ENCODE measurements at regions not wholly inside any gene's neighbourhood (a gene's known extent, or its start where the extent isn't known, plus 50 kb on each side); places are given as distances from the start of the nearest gene placed in this dataset.

DNA sequence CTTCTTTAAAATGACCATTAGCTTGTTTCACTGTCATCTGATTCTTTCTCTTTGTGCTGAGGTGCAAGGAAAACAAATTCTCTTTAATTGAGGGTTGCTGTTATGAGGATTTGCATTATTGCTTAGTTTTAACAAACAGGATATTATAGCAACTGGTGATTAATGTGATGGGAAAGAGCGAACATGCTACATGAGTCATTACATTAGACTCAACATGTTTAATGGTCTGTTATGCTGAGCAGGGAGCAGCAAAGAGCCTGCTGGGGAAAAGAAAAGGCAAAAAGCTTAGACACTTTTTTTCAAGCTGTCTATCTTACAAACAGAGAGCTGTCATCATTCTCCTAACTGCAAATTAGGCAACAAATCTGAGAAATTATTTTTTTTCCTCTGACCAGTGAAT lies 230.5 kb upstream of the LCORL start:
- DNase-seq, result no peak

DNA sequence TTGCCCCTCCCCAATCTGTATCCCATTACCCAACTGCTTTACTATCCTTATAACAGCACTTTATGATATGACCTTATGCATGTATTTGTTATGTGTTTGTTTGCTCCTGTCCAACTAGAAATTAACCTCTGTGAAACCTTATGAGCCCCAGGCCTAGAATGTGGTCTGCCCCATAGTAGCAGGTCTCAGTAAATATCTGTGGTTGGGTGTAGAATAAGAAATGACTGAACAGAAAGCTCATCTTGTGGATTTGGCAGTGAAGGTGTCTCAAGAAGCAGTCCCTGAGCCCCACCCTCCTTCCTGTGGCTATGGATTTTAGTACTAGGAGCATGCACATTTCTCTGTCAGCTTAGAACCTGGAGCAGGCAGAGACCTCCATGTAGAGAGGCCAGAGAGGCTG lies 229.0 kb upstream of the LCORL start:
- DNase-seq, result no peak

DNA sequence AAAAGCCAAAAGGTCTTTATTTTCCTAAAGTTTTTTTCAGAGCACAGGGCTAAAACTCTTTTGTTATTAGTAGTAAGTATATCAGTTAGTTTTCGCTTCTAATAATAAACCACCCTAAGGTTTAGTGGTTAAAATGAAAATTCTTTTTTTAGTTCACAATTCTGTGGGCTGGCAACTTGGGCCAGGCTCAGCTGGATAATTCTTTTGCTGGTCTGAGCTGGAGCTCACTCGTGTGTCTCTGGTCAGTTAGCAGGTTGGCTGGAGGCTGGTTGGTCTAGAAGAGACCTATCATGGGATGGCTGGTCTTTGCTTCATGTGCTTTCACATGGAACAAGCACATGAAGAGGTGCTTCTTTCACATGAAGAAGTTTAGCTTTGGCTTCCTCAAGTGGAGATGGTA lies 227.1 kb upstream of the LCORL start:
- no peak for DNase-seq

DNA sequence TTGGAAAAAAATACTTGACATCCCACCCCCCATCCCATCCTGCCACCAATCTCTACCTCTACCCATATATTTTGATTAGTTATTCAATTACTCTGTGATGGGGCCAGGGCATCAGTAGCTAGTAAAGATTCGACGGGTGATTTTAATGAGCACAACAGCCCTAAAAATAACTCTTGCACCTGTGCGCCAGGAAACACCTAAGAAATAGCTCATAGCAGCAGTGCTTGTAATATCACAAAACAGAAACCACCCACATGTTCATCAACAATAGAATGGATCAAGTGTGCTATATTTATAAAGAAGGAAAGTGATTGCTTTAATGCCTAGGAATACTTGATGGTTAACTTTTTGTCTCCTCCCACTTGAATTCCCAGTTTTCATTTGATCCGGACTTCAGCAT lies 225.6 kb upstream of the LCORL start:
- DNase-seq, result no peak

DNA sequence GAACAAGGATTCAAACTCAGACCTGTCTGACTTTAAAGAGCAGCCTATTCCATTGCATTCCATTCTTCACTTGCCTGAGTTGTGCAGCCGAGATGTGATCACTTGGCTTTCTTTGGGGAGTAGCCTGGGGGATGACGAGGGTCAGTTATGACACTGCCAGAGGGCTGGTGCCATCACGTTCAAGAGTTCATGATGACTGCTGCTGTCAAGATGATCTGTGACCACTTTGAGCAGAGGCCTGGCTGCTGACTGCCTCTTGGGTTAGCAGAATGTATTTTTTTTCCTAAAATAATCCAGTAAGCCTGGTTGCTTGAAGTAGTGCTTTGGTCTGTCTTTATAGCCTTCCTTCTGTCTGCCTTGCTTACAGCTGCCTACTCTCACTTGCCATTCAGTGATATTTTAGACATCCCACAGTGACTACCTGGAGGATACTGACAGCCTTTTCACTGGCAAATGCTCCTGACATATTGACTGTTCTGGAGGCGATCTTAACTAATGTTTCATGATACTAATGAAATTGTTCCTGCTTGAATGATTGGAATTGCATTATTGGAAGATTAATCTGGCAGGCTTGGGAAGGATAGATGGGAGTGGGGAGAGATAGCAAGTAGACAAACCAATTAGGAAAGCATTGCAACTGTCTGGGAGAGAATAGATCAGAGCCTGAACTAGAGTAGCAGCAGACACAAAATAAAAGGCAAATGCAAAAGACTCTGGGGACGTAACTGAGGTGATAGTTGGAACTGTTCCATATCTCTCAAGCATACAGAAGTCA lies 221.6 kb upstream of the LCORL start:
- no peak for DNase-seq

DNA sequence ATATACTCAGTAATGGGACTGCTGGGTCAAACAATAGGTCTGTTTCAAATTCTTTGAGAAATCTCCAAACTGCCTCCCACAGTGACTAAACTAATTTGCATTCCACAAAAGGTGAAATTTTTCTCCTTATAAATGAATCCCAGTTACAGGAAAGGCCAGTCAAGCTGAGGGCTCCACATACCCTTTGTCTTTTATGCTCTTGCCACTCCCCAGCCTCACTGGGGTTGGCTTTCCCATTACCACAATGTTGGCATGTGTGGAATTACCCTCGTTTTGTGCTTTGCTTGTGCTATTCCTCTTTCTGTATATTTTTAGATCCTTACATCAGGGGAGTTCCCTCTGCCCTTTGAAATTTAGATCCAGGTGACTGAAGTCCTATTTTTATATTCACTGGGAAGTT lies 220.2 kb upstream of the LCORL start:
- no peak for DNase-seq

DNA sequence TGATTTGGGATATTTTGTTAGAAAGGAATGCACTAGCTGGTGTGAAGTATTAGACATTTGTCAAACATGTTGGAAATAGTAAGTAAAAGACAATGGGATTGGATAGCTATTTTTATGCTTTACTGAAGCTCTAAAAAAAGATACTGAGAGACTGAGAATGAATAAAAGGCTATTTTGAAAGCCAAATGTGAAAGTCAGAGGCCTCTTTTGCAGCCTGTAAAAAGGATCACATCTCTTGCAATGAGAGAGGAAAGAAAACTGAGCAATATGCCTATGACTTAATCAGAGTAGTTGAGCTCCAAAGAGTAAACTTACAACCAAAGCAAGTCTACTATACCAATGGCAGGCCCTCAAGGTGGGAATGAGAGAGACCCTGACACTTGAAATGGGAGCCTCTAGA lies 212.6 kb upstream of the LCORL start:
- DNase-seq, result no peak

DNA sequence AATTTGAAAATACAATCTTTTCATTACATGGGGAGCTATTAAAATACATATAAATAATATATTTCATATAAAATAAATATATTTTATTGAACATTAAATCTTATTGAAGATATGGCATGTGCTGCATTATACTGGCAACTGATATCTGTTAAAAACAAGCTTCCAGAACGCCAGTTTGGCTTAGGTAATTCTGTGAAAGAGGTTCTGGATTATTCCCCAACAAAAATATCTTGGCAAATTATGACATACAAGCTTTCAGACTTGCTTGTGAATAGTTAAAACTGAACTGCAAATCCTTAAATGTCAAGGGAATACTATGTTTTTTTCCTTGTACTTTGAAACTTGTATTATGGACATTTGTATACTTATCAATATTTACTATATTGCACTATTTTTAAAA lies 210.2 kb upstream of the LCORL start:
- DNase-seq, result no peak

DNA sequence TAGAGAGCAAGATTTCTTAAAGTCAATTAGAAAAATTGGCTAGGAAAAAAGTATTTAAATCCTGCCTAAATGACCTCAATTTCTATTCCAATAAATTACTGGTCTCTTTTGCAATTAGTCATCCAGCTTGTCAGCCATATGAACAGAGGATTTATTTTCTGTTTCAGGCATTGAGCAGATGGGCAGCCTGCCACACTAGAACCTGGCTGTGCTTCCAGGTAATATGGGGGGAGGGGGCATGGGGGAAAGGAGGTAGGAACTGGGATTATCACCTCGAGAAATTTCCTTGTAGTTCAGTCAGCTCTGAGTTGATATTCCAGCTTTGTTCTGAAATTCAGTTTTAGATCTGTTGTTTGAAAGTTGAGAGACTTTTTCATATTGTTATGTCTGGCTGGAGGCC lies 206.3 kb upstream of the LCORL start:
- DNase-seq, result no peak

DNA sequence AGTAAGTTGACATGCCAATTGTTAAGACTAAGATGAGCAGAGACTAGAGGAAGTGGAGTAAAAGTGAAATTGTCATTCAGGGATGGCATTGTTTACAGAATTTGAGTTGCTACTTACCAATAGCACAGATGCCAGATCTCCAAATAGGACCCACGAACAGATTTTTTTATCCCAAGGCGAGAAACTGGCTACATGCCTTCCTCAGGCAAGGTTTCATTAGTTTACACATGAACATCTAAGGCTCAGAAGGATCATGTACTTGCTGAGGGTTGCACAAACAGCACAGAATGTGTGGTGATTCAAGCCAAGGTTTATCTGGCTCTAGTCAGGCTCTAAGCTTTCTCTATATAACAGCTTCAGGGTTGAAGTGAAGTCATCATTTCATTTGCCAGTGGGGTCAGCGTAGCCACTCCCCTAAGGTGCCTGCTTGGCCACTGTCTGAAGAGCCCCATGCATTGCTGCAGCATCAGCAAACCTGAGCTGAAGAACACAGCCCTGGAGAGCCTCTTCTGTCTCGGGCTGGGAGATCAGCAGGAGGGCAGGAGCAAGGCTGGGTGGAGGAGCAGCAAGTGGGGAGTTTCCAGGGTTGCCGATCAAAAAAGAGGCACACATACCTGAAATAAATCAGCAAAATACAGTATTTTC lies 193.0 kb upstream of the LCORL start:
- DNase-seq, result no peak

DNA sequence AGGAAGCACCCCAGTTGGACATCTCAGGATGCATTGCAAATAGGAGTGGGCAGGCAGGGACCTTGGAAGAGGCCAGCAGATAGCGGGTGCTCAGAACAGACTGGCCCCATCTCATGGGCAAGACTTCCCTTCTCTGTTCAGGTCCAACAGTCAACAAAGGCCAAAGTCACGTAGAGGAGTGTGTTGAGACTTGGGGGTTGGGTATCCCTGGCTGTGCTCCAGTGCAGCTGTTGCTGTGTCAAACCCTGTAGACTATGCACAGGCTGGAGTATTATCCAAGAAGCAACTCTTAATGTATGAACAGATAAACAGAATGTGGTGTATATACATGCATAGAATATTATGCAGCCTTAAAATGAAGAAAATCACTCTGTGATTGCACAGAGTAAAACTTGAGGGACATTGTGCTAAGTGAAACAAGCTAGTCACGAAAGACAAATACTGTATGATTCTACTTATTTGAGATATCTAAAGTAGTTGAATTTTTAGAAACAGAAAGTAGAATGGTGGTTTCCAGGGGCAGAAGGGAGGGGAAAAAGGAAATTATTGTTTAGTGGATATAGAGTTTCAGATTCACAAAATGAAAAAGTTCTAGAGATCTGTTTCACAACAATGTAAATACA lies 192.1 kb upstream of the LCORL start:
- DNase-seq, result no peak

DNA sequence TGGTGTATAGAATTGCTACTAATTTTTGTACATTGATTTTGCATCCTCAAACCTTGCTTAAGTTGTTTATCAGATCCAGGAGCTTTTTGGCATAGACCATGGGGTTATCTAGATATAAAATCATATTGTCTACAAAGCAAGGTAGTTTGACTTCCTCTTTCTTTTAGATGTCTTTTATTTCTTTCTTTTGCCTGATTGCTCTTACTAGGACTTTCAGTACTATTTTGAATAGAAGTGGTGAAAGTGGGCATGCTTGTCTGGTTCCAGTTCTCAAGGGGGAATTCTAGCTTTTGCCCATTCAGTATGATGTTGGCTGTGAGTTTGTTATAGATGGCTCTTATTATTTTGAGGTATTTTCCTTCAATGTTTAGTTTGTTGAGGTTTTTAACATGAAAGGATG lies 187.9 kb upstream of the LCORL start:
- no peak for DNase-seq

DNA sequence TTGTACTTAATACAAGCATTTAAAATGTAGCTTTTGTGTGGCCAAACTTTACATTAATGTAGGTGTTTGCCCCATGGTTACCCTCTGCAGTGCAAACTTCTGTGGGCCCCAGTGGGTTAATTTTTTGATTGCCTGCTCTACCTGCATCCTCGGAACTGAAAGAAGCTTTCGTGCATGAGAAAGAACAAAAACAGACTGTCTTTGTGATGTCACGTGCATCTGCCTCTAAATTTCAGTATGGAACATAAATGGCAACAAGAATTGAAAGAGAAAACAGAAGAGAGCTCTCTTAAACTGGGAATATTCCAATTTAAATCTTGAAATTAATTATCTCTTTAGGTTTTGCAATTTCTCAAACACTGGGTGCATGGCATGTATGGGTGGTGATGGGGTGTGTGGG lies 182.4 kb upstream of the LCORL start:
- no peak for DNase-seq

DNA sequence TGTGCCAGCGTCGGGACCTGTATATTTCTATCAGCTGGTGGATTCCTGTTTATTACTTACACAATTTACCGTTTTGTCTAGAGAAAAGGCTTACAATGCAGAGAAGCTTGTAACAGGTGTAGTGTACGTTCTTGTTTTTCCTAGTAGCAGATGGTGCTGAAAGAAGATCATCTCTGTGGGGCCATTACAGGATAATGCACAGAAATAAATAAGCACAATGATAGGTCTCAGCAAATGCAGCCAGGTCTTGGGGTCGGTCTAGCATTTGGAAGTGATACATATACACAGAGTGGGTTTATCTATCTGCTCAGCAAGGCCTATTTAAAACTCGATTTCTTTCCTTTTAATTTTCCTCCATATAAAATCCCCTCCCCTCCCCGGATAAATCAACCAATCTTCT lies 180.9 kb upstream of the LCORL start:
- DNase-seq, result no peak

DNA sequence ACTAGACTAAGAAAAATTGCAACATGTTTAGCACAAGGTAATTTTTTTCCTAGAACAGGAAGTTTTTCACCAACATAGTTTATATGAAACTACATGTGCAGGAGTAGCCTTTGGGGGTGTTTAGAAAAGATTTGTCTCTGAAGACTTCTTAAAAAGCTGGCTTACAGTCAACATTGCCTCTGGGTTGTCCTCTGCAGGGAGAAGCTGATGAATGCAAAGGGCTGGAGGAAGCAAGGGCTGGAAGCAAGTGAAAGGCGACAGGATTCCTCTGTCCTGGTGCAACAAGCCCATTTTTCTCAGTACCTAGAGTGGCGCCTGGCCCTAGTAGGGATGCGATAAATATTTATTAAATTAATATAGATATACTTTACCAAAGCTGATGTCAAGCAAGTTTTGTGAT lies 180.3 kb upstream of the LCORL start:
- no peak for DNase-seq

DNA sequence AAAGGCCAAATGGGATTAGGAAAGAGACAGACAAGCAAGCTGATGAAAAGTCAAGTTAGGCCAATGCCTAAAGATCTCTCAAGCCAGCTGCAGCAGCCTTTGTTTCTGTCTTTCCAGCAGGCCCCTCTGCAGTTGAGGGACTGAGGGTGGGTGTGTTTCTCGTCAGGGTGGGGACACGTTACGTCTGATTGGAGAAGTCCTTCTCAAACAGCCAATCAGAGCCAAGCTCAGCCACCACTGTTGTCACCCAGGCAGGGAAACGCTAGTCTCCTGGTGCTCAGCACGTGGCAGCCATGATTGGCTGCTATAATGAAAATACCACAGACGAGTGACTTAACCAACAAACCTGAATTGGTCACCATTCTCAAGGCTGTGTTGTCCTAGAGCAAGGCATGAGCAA lies 177.1 kb upstream of the LCORL start:
- DNase-seq, result no peak

DNA sequence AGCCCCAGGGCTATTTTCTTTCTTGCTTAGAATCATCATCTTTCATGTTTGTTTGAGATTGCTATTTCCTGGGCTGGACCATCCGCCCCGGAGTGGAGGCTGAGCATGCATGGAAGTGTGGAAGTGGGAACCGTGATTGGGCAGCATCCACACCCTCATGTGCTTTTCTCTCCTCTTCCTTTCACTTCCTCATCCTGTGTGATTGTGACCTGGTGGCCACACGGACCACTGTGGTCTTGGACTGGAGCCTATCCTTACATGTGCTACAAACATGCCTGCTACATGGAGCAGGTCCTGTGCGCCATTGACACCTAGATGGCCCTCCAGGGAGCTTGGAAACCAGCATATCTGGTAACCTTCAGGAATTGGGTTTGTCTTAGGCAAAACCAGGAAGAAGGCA lies 175.9 kb upstream of the LCORL start:
- DNase-seq, result no peak

DNA sequence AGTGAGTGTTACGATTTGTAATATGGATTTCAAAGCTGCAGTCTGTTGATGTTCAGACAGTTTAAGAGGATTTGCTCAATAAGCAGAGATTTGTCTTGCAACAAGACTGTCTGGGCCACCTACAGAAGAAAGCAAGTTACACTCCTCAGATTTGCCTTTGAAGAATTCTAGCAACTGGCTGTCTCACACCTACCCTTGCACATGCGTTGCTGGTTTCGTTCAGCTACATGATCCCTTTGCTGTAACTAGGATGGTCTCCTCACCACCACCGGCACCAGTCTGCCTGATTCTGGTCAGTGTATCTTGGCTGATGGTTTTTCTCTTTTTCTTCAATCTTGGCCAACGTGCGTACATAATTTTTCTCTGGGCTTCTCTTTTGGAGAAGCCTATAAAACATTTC lies 172.7 kb upstream of the LCORL start:
- DNase-seq, result no peak

DNA sequence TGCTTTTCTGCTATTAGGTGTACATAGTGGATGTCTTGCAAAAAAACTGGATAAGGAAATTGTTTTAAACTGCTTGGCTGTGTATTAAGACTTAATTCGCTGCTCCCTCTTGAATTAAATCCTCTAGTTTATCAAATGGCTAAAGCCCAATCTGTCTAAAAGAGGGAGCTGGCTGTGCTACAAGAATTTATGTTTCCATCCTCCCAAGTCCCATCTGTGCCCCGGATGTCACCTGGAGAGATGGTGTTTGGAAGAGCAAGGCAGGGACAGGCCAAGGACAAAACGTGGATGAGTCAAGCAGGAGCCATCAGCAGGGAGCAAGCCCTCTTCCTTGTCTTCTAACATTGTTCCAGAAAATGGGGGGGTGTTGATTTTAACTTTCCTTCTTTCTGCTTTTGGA lies 171.3 kb upstream of the LCORL start:
- no peak for DNase-seq

DNA sequence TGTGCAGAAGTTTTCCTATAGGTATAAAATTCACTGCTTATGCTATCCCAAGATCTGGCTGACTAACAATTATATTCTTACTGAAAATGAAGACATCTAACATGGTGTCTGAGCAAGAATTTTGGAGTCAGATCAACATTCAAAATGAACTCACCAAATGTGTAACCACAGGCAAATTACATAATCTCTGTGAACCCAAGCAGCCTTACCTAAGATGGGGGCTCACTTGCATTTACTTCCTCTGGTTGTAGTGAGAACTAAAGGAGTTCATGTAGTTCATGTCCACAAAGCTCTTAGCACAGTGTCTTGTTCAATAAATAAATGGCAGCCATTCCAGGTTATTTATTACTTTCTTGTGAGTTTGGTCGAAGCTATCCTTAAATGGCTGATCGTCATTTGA lies 163.9 kb upstream of the LCORL start:
- DNase-seq, result no peak

DNA sequence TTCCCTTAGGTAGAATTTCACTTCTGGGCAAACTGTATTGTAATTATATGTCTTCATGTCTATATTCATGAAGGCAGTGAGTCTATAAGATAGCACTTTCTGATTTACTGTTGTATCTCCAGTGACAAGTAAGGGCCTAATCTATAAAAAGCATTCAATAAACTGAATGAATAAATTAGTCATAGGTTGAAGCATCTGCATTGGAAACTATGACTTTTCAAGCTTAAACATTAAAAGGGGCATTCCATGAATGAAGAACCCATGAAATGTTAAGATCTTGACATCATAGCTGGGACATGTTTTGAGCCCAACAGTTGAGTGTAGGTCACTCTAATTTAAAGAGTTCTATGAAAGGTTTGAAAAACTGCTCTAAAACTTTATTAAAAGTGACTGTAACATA lies 159.3 kb upstream of the LCORL start:
- DNase-seq, result no peak

DNA sequence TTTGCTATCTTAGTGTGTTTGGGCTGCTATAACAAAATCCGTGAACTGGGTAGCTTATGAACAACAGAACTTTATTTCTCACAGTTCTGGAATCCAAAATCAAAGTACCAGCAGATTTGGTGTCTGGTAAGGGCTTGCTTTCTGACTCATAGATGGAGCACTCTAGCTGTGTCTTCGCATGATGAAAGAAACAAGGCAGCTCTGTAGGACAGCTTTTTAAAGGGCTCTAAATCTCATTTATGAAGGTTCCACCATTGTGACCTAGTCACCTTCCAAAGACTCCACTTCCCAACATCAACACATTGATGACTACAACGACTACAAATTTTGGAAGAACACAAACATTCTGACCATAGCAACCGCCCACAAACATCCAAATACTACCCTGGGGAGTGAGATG lies 158.6 kb upstream of the LCORL start:
- no peak for DNase-seq

DNA sequence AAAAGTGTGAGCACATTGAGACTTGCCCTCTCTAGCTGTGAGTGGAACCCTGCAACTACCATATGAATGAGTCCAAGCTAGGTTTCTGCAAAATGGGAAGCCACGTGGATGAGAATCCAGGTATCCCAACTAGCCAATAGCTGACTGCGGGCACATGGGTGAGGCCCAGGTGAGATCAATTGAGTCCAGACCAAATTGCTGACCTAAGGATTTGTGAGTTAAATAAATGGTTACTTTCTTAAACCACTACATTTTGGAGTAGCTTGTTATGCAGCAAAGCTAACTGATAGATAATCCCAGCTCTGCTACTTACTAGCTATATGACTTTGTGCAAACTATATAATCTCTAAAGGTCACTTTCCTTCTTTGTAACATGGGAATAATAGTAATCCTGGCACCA lies 150.3 kb upstream of the LCORL start:
- no peak for DNase-seq

DNA sequence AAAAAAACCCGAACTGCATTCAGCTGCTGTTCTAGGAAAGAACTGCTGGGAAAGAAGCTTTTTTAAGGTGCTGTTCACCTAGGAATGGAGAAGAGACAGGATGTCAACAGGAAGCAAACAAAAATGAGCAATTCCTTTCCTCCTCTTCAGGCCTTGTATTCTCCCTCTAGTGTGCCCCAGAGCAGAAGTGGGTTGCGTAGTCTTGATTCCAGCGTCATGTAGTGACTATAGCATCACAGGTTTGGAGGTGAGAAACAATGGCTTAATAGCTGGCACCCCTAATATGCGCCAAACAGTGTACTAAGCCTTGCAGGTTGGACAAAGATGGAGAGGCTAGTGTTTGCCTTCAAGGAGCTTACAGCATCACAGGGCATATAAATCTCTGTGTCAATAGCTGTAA lies 146.3 kb upstream of the LCORL start:
- DNase-seq, result no peak

All from renal pelvis (tissue), 1 donor.